HG03135 (cell line): ENCODE measurements at regions not wholly inside any gene's neighbourhood (a gene's known extent, or its start where the extent isn't known, plus 50 kb on each side); places are given as distances from the start of the nearest gene placed in this dataset.
"Not testable (repeated sequence)": the region's sequence is repeated elsewhere in the genome, so short reads cannot be mapped to it uniquely, and the experiment has no call there.

ENCODE experiments used
- ATAC-seq: cut with Tn5 transposase; IDR thresholded peaks from one replicate; pipeline ENCODE4 v1.9.1; 2021; ENCODE audit warnings: mild to moderate bottlenecking, moderate library complexity; ENCODE audit not compliant: unreplicated experiment

- ATAC-seq = no peak
Measured at GRCh38 chr5:100043475-100043874, 491.7 kb upstream of the FAM174A start.

GRCh38 chr5:100026606-100027005 is 508.6 kb upstream of the FAM174A start:
- no peak for ATAC-seq

- ATAC-seq = no peak
Measured at GRCh38 chr5:100023536-100023935, 511.6 kb upstream of the FAM174A start.

- no peak for ATAC-seq
Measured at GRCh38 chr5:100017520-100018262, 517.5 kb upstream of the FAM174A start.

- not testable (repeated sequence) for ATAC-seq
Measured at GRCh38 chr5:100013305-100013704, 521.9 kb upstream of the FAM174A start.

GRCh38 chr5:100011160-100011559 is 524.0 kb upstream of the FAM174A start:
- ATAC-seq = not testable (repeated sequence)

- ATAC-seq = no peak
Measured at GRCh38 chr5:100004969-100005368, 530.2 kb upstream of the FAM174A start.

- ATAC-seq = no peak
Measured at GRCh38 chr5:99998319-99998718, 536.9 kb upstream of the FAM174A start.

- ATAC-seq = no peak
Measured at GRCh38 chr5:99995407-99995806, 539.8 kb upstream of the FAM174A start.

- ATAC-seq = no peak
Measured at GRCh38 chr5:99973779-99974178, 561.4 kb upstream of the FAM174A start.

GRCh38 chr5:99955962-99956361 is 579.2 kb upstream of the FAM174A start:
- ATAC-seq = no peak

- ATAC-seq = no peak
Measured at GRCh38 chr5:99955006-99955405, 580.2 kb upstream of the FAM174A start.

GRCh38 chr5:99949969-99950524 is 585.1 kb upstream of the FAM174A start:
- no peak for ATAC-seq

GRCh38 chr5:99949361-99949760 is 585.8 kb upstream of the FAM174A start:
- ATAC-seq = no peak

GRCh38 chr5:99948850-99949249 is 586.3 kb upstream of the FAM174A start:
- no peak for ATAC-seq

- no peak for ATAC-seq
Measured at GRCh38 chr5:99945478-99946442, 589.4 kb upstream of the FAM174A start.

GRCh38 chr5:99940540-99940939 is 594.6 kb upstream of the FAM174A start:
- ATAC-seq = no peak

- no peak for ATAC-seq
Measured at GRCh38 chr5:99936911-99937310, 598.3 kb upstream of the FAM174A start.

- ATAC-seq = no peak
Measured at GRCh38 chr5:99929806-99930135, 605.4 kb upstream of the FAM174A start.

GRCh38 chr5:99929067-99929805 is 605.9 kb upstream of the FAM174A start:
- ATAC-seq = no peak

GRCh38 chr5:99928490-99928889 is 606.7 kb upstream of the FAM174A start:
- no peak for ATAC-seq
